ENCODE measurements at regions not wholly inside any gene's neighbourhood (a gene's known extent, or its start where the extent isn't known, plus 50 kb on each side); places are given as distances from the start of the nearest gene placed in this dataset.

DNA sequence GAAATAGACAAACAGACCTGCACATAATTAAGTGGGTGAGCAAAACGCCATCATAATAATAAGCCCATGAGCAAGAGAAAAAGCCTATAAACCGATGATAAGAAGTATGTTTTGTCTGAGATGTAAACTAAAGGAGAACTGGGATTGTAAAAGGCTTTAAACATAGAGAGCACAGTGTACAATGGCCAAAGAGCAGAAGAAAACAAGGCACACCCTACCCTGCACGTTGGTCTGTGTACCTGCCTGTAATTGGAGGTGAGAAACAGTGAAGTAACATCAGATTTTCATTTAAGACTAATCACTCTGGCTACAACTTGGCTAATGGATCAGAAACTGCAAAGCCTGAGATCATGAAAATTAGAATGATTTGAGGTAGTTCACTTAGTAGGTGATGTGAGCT lies 1094.7 kb upstream of the GYPC start:
- TF ChIP-seq YY1 (IDR thresholded peaks at IDR 0.05; ENCODE audit: insufficient read depth, insufficient read length) (no peak), ZNF274 (IDR thresholded peaks at IDR 0.05; ENCODE audit: low read depth, low read length) (no peak), SUZ12 (IDR thresholded peaks at IDR 0.05; ENCODE audit: extremely low read depth, insufficient read depth, insufficient read length) (no peak)
